NCI-H345 treated with DMSO at 0.1 percent for 48 hours (cell line): ENCODE measurements at regions not wholly inside any gene's neighbourhood (a gene's known extent, or its start where the extent isn't known, plus 50 kb on each side); places are given as distances from the start of the nearest gene placed in this dataset.

Experiments used
- DNase-seq: peaks from one replicate; lab custom pipeline; 2025; ENCODE audit not compliant: unreplicated experiment; lab: John Stamatoyannopoulos, UW

- no peak for DNase-seq
These were observed 94.9 kb upstream of the IKZF1 start for GRCh38 chr7:50209461-50210135.

GRCh38 chr7:50208378-50208982, 96.0 kb upstream of the IKZF1 start:
- no peak for DNase-seq

- no peak for DNase-seq
These were observed 96.7 kb upstream of the IKZF1 start for GRCh38 chr7:50207686-50208255.

GRCh38 chr7:50207251-50207564, 97.3 kb upstream of the IKZF1 start:
- DNase-seq = no peak

- DNase-seq = no peak
These were observed 97.9 kb upstream of the IKZF1 start for GRCh38 chr7:50206453-50207250.

GRCh38 chr7:50205011-50205410, 99.5 kb upstream of the IKZF1 start:
- DNase-seq = no peak

GRCh38 chr7:50204581-50204980, 99.9 kb upstream of the IKZF1 start:
- DNase-seq = no peak

GRCh38 chr7:50203521-50203920, 101.0 kb upstream of the IKZF1 start:
- DNase-seq = no peak

GRCh38 chr7:50202052-50202555, 102.4 kb upstream of the IKZF1 start:
- DNase-seq = no peak

- DNase-seq = no peak
These were observed 104.7 kb upstream of the IKZF1 start for GRCh38 chr7:50199824-50200223.

GRCh38 chr7:50197549-50197948, 104.5 kb upstream of the ZPBP start:
- DNase-seq = no peak

- DNase-seq = no peak
These were observed 103.7 kb upstream of the ZPBP start for GRCh38 chr7:50196719-50197118.

- DNase-seq = no peak
These were observed 97.7 kb upstream of the ZPBP start for GRCh38 chr7:50190776-50191175.

GRCh38 chr7:50189371-50189770, 96.3 kb upstream of the ZPBP start:
- no peak for DNase-seq

GRCh38 chr7:50185951-50186682, 93.1 kb upstream of the ZPBP start:
- DNase-seq = no peak

- no peak for DNase-seq
These were observed 92.2 kb upstream of the ZPBP start for GRCh38 chr7:50185208-50185607.

- no peak for DNase-seq
These were observed 91.4 kb upstream of the ZPBP start for GRCh38 chr7:50184271-50184990.

- DNase-seq = no peak
These were observed 89.7 kb upstream of the ZPBP start for GRCh38 chr7:50182759-50183158.

- no peak for DNase-seq
These were observed 88.0 kb upstream of the ZPBP start for GRCh38 chr7:50181081-50181480.

GRCh38 chr7:50178166-50178565, 85.1 kb upstream of the ZPBP start:
- DNase-seq = no peak

GRCh38 chr7:50174948-50175347, 81.9 kb upstream of the ZPBP start:
- DNase-seq = no peak
